HEK293T (cell line): ENCODE measurements at regions not wholly inside any gene's neighbourhood (a gene's known extent, or its start where the extent isn't known, plus 50 kb on each side); places are given as distances from the start of the nearest gene placed in this dataset.

ENCODE experiments used
- ARNT ChIP-seq: fragments of 450-650 bp; IDR thresholded peaks from 2 replicates; pipeline ENCODE4 v1.6.1; 2017; ENCODE audit warnings: mild to moderate bottlenecking
- BHLHE40 ChIP-seq: fragments of 450-650 bp; IDR thresholded peaks from 2 replicates; pipeline ENCODE4 v1.6.1; 2016; ENCODE audit warnings: mild to moderate bottlenecking, moderate library complexity, borderline replicate concordance
- CTBP1 ChIP-seq: fragments of 450-650 bp; IDR thresholded peaks from 2 replicates; pipeline ENCODE4 v1.6.1; 2016; ENCODE audit warnings: borderline replicate concordance
- ELF4 ChIP-seq: fragments of 450-650 bp; IDR thresholded peaks from 2 replicates; pipeline ENCODE4 v1.6.1; 2017; ENCODE audit warnings: antibody characterized with exemption
- FOXK2 ChIP-seq: fragments of 450-650 bp; IDR thresholded peaks from 2 replicates; pipeline ENCODE4 v1.6.1; 2016; ENCODE audit warnings: mild to moderate bottlenecking
- FOXM1 ChIP-seq: fragments of 450-650 bp; IDR thresholded peaks from 2 replicates; pipeline ENCODE4 v1.6.1; 2017; ENCODE audit warnings: mild to moderate bottlenecking, borderline replicate concordance
- L3MBTL2 ChIP-seq: fragments of 450-650 bp; conservative IDR thresholded peaks from 2 replicates; pipeline ENCODE4 v1.6.1; 2016; ENCODE audit warnings: mild to moderate bottlenecking
- NFRKB ChIP-seq: fragments of 450-650 bp; IDR thresholded peaks from 2 replicates; pipeline ENCODE4 v1.6.1; 2016; ENCODE audit warnings: mild to moderate bottlenecking, moderate library complexity
- SP1 ChIP-seq: fragments of 450-650 bp; IDR thresholded peaks from 2 replicates; pipeline ENCODE4 v1.6.1; 2017
- SUZ12 ChIP-seq: fragments of 450-650 bp; IDR thresholded peaks from 2 replicates; pipeline ENCODE4 v1.6.1; 2016; ENCODE audit warnings: mild to moderate bottlenecking
- ZNF384 ChIP-seq: fragments of 450-650 bp; IDR thresholded peaks from 2 replicates; pipeline ENCODE4 v1.6.1; 2016

DNA sequence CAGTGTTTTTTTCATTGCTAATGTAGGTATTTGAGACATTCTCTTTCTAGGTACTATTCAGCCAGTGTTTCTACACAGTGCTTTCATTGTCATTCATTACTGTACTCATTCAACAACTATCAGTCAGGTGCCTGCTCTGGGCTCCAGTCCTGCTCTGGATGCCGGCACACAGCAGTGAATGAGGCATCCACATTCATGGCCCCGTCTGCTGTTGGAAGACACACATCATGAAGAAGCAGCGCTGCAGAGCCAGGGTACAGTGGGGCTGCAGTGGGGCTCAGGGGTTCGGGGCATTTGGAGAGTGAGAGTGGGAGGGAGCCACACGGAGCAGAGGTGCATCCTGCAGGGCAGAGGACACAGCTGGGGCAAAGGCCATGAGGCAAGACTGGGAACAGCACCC, 737.2 kb upstream of the RAB6C start:
- TF ChIP-seq SP1 (no peak), FOXM1 (no peak), ZNF384 (no peak), L3MBTL2 (no peak), CTBP1 (no peak), SUZ12 (no peak), NFRKB (no peak), ELF4 (no peak), FOXK2 (no peak), ARNT (no peak), BHLHE40 (no peak)
